WTC11 (cell line): ENCODE measurements at regions not wholly inside any gene's neighbourhood (a gene's known extent, or its start where the extent isn't known, plus 50 kb on each side); places are given as distances from the start of the nearest gene placed in this dataset.

Source experiments
- ATAC-seq: fragments of 200-7000 bp; cut with Tn5 transposase; 2 replicates; pipeline ENCODE4 v1.10.0; 2021; ENCODE audit warnings: mild to moderate bottlenecking, moderate library complexity
- CTCF ChIA-PET: fragments of 300-600 bp; sonication (Branson Sonifier 250); formaldehyde crosslinking; loops from one replicate; lab custom pipeline; 2021; ENCODE audit warnings: antibody characterized with exemption; lab: Charles Lee
- POLR2A ChIA-PET: fragments of 350-600 bp; sonication (Branson Sonifier 250); formaldehyde crosslinking; loops from one replicate; lab custom pipeline; 2021; ENCODE audit warnings: antibody characterized with exemption; lab: Charles Lee
- DNase-seq: peaks from one replicate; pipeline ENCODE4 v3.0.0; 2021; ENCODE audit warnings: low spot score
- H3K27ac Mint-ChIP-seq: 2 replicates; pipeline ENCODE4 v1.8.0; 2021; ENCODE audit warnings: mixed read lengths
- H3K27me3 Mint-ChIP-seq: 2 replicates; pipeline ENCODE4 v1.8.0; 2021; ENCODE audit warnings: low read depth, mild to moderate bottlenecking, moderate library complexity, mixed read lengths
- H3K36me3 Mint-ChIP-seq: 2 replicates; pipeline ENCODE4 v1.8.0; 2021; ENCODE audit warnings: mixed read lengths
- H3K4me1 Mint-ChIP-seq: 2 replicates; pipeline ENCODE4 v1.8.0; 2022; ENCODE audit warnings: mixed read lengths
- H3K4me3 Mint-ChIP-seq: 2 replicates; pipeline ENCODE4 v1.8.0; 2021; ENCODE audit warnings: mild to moderate bottlenecking, moderate library complexity, mixed read lengths
- H3K9me3 Mint-ChIP-seq: 2 replicates; pipeline ENCODE4 v1.8.0; 2021; ENCODE audit warnings: mixed read lengths
- ELF4 ChIP-seq: sonication (generic); formaldehyde crosslinking; IDR thresholded peaks from 2 replicates; pipeline ENCODE4 v1.8.1; 2022; ENCODE audit warnings: low read depth, mild to moderate bottlenecking, moderate library complexity, missing genetic modification reagents
- ETV6 ChIP-seq: sonication (generic); formaldehyde crosslinking; IDR thresholded peaks from 2 replicates; pipeline ENCODE4 v1.8.1; 2022; ENCODE audit warnings: mild to moderate bottlenecking, missing genetic modification reagents
- GTF2I ChIP-seq: fragments of 250-450 bp; sonication (Bioruptor Pico); conservative IDR thresholded peaks from 2 replicates; pipeline ENCODE4 v1.4.0; 2021; ENCODE audit warnings: mild to moderate bottlenecking
- KAT7 ChIP-seq: sonication (generic); formaldehyde crosslinking; IDR thresholded peaks from 2 replicates; pipeline ENCODE4 v1.8.1; 2023; ENCODE audit warnings: missing genetic modification reagents, mild to moderate bottlenecking, borderline replicate concordance
- NFE2L1 ChIP-seq: sonication (generic); formaldehyde crosslinking; IDR thresholded peaks from 2 replicates; pipeline ENCODE4 v1.8.1; 2023; ENCODE audit warnings: missing genetic modification reagents
- SMAD3 ChIP-seq: sonication (generic); formaldehyde crosslinking; IDR thresholded peaks from 2 replicates; pipeline ENCODE4 v1.8.0; 2022; ENCODE audit warnings: missing genetic modification reagents, mild to moderate bottlenecking, borderline replicate concordance
- STAT6 ChIP-seq: sonication (generic); formaldehyde crosslinking; conservative IDR thresholded peaks from 2 replicates; pipeline ENCODE4 v1.8.1; 2023; ENCODE audit warnings: mild to moderate bottlenecking, low read depth, missing genetic modification reagents, moderate library complexity
- ZNF317 ChIP-seq: sonication (generic); formaldehyde crosslinking; IDR thresholded peaks from 2 replicates; pipeline ENCODE4 v1.8.1; 2023; ENCODE audit warnings: low read depth, mild to moderate bottlenecking, moderate library complexity, missing genetic modification reagents, borderline replicate concordance
- TF ChIP-seq, protein P1 (sequence below): fragments of 250-450 bp; sonication (Bioruptor Pico); IDR thresholded peaks from 2 replicates; pipeline ENCODE4 v1.8.0; 2021; ENCODE audit warnings: mild to moderate bottlenecking
- TF ChIP-seq, protein P2 (sequence below): fragments of 250-450 bp; sonication (Bioruptor Pico); IDR thresholded peaks from 2 replicates; pipeline ENCODE4 v1.9.0; 2021; ENCODE audit warnings: mild to moderate bottlenecking, borderline replicate concordance
- TF ChIP-seq, protein P3 (sequence below): sonication (generic); formaldehyde crosslinking; IDR thresholded peaks from 2 replicates; pipeline ENCODE4 v1.8.0; 2022; ENCODE audit warnings: mild to moderate bottlenecking, missing genetic modification reagents
- TF ChIP-seq, protein P4 (sequence below): sonication (generic); formaldehyde crosslinking; IDR thresholded peaks from 2 replicates; pipeline ENCODE4 v1.8.0; 2023; ENCODE audit warnings: missing genetic modification reagents, mild to moderate bottlenecking, borderline replicate concordance
- TF ChIP-seq, protein P5 (sequence below): sonication (generic); formaldehyde crosslinking; IDR thresholded peaks from 2 replicates; pipeline ENCODE4 v1.8.1; 2022; ENCODE audit warnings: mild to moderate bottlenecking, moderate library complexity, missing genetic modification reagents

GRCh38 chr21:14827468-14827867 is 237.3 kb downstream of the NRIP1 start:
- ChIA-PET CTCF (no interaction called here), POLR2A (no interaction called here)
- H3K36me3 Mint-ChIP-seq, result no peaks in the 10 kb centered on the region
- TF ChIP-seq, protein P1, sequence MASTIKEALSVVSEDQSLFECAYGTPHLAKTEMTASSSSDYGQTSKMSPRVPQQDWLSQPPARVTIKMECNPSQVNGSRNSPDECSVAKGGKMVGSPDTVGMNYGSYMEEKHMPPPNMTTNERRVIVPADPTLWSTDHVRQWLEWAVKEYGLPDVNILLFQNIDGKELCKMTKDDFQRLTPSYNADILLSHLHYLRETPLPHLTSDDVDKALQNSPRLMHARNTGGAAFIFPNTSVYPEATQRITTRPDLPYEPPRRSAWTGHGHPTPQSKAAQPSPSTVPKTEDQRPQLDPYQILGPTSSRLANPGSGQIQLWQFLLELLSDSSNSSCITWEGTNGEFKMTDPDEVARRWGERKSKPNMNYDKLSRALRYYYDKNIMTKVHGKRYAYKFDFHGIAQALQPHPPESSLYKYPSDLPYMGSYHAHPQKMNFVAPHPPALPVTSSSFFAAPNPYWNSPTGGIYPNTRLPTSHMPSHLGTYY (CRISPR knock-in tag), result no peak
- TF ChIP-seq STAT6 (CRISPR knock-in tag) (no peak), SMAD3 (CRISPR knock-in tag) (no peak), ETV6 (CRISPR knock-in tag) (no peak), ELF4 (CRISPR knock-in tag) (no peak), NFE2L1 (CRISPR knock-in tag) (no peak), GTF2I (CRISPR knock-in tag) (no peak), ZNF317 (no peak), KAT7 (CRISPR knock-in tag) (no peak)
- TF ChIP-seq, protein P2, sequence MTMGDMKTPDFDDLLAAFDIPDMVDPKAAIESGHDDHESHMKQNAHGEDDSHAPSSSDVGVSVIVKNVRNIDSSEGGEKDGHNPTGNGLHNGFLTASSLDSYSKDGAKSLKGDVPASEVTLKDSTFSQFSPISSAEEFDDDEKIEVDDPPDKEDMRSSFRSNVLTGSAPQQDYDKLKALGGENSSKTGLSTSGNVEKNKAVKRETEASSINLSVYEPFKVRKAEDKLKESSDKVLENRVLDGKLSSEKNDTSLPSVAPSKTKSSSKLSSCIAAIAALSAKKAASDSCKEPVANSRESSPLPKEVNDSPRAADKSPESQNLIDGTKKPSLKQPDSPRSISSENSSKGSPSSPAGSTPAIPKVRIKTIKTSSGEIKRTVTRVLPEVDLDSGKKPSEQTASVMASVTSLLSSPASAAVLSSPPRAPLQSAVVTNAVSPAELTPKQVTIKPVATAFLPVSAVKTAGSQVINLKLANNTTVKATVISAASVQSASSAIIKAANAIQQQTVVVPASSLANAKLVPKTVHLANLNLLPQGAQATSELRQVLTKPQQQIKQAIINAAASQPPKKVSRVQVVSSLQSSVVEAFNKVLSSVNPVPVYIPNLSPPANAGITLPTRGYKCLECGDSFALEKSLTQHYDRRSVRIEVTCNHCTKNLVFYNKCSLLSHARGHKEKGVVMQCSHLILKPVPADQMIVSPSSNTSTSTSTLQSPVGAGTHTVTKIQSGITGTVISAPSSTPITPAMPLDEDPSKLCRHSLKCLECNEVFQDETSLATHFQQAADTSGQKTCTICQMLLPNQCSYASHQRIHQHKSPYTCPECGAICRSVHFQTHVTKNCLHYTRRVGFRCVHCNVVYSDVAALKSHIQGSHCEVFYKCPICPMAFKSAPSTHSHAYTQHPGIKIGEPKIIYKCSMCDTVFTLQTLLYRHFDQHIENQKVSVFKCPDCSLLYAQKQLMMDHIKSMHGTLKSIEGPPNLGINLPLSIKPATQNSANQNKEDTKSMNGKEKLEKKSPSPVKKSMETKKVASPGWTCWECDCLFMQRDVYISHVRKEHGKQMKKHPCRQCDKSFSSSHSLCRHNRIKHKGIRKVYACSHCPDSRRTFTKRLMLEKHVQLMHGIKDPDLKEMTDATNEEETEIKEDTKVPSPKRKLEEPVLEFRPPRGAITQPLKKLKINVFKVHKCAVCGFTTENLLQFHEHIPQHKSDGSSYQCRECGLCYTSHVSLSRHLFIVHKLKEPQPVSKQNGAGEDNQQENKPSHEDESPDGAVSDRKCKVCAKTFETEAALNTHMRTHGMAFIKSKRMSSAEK (CRISPR knock-in tag), result no peak
- TF ChIP-seq, protein P3, sequence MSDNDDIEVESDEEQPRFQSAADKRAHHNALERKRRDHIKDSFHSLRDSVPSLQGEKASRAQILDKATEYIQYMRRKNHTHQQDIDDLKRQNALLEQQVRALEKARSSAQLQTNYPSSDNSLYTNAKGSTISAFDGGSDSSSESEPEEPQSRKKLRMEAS (CRISPR knock-in tag), result no peak
- TF ChIP-seq, protein P4, sequence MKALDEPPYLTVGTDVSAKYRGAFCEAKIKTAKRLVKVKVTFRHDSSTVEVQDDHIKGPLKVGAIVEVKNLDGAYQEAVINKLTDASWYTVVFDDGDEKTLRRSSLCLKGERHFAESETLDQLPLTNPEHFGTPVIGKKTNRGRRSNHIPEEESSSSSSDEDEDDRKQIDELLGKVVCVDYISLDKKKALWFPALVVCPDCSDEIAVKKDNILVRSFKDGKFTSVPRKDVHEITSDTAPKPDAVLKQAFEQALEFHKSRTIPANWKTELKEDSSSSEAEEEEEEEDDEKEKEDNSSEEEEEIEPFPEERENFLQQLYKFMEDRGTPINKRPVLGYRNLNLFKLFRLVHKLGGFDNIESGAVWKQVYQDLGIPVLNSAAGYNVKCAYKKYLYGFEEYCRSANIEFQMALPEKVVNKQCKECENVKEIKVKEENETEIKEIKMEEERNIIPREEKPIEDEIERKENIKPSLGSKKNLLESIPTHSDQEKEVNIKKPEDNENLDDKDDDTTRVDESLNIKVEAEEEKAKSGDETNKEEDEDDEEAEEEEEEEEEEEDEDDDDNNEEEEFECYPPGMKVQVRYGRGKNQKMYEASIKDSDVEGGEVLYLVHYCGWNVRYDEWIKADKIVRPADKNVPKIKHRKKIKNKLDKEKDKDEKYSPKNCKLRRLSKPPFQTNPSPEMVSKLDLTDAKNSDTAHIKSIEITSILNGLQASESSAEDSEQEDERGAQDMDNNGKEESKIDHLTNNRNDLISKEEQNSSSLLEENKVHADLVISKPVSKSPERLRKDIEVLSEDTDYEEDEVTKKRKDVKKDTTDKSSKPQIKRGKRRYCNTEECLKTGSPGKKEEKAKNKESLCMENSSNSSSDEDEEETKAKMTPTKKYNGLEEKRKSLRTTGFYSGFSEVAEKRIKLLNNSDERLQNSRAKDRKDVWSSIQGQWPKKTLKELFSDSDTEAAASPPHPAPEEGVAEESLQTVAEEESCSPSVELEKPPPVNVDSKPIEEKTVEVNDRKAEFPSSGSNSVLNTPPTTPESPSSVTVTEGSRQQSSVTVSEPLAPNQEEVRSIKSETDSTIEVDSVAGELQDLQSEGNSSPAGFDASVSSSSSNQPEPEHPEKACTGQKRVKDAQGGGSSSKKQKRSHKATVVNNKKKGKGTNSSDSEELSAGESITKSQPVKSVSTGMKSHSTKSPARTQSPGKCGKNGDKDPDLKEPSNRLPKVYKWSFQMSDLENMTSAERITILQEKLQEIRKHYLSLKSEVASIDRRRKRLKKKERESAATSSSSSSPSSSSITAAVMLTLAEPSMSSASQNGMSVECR (CRISPR knock-in tag), result no peak
- TF ChIP-seq, protein P5, sequence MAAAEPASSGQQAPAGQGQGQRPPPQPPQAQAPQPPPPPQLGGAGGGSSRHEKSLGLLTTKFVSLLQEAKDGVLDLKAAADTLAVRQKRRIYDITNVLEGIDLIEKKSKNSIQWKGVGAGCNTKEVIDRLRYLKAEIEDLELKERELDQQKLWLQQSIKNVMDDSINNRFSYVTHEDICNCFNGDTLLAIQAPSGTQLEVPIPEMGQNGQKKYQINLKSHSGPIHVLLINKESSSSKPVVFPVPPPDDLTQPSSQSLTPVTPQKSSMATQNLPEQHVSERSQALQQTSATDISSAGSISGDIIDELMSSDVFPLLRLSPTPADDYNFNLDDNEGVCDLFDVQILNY (CRISPR knock-in tag), result no peak
- TF ChIP-seq, all 79 proteins: peak for 0
- DNase-seq, result no peak
- Mint-ChIP-seq H3K4me3 (no peak overlapping the region), H3K4me1 (no peaks in the 10 kb centered on the region), H3K27me3 (no peaks in the 10 kb centered on the region), H3K9me3 (peaks cover 2% of the 10 kb centered on the region), H3K27ac (no peak overlapping the region)
- ATAC-seq, result no peak
